ENCODE measurements at regions not wholly inside any gene's neighbourhood (a gene's known extent, or its start where the extent isn't known, plus 50 kb on each side); places are given as distances from the start of the nearest gene placed in this dataset.

DNA sequence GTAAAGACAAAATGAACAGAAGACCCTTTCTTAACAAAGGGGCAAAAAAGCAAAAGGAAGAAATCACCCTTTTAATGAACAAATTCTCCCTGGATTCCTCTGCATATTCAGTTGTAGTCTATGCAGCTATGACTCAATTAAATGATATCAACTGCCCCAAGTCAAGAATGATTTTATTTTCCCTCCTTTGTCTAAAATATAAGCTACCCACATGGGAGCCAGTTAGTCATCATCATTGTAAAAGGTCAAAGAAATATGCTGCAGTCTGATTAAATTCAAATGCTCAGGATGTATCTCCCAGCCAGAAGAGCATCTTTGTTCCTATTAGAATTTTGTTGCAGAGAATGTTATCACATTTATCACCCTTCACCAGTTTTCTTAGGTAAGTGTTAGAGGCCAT lies 84.0 kb downstream of the SST start:
- H3K4me2 ChIP-seq (replicated peaks; ENCODE audit: extremely low read depth, low read length, poor library complexity, severe bottlenecking) = no peak overlapping the region
- H3K79me2 ChIP-seq (ENCODE audit: insufficient read depth, low read length) = no peaks in the 10 kb centered on the region
- Mint-ChIP-seq H3K27ac (no peak overlapping the region), H3K4me3 (no peak overlapping the region), H3K9me3 (peaks cover 0 to 9% (median 3%) of the 10 kb centered on the region in 7 donors), H3K4me1 (no peaks in the 10 kb centered on the region), H3K27me3 (ENCODE audit: low read depth in 3 of 3) (peaks cover 0 to 6% (median 2%) of the 10 kb centered on the region in 3 donors), H3K36me3 (no peaks in the 10 kb centered on the region)
- DNase-seq = no peak
- no peak overlapping the region for H3K4me3 ChIP-seq (replicated peaks in 1 of 3; ENCODE audit: low read depth in 2 of 3, low read length in 3 of 3)
- H4K20me1 ChIP-seq (ENCODE audit: insufficient read depth, low read length) = no peaks in the 10 kb centered on the region
- TF ChIP-seq CTCF (IDR thresholded peaks at IDR 0.05) = no peak
- H3K9ac ChIP-seq (ENCODE audit: insufficient read depth, low read length, poor library complexity, severe bottlenecking) = no peak overlapping the region
- no peaks in the 10 kb centered on the region for H3K27me3 ChIP-seq (ENCODE audit: control insufficient read depth in 2 of 2, insufficient read depth in 2 of 2, low read length in 2 of 2)
- H2AFZ ChIP-seq (ENCODE audit: insufficient read depth, low read depth, low read length, poor library complexity, severe bottlenecking) = no peak overlapping the region
- H3K4me1 ChIP-seq (ENCODE audit: control insufficient read depth in 1 of 2, insufficient read depth in 2 of 2, low read length in 2 of 2) = no peaks in the 10 kb centered on the region
- H3K9me3 ChIP-seq (replicated peaks in 1 of 2; ENCODE audit: control insufficient read depth in 1 of 2, insufficient read depth in 1 of 2, low read length in 2 of 2) = no peaks in the 10 kb centered on the region
- no peak overlapping the region for H3K27ac ChIP-seq (ENCODE audit: low read depth in 1 of 2, low read length in 2 of 2)
- intact Hi-C loops (cut with micrococcal nuclease) = no loop called here
- H3K36me3 ChIP-seq (replicated peaks in 1 of 2; ENCODE audit: control insufficient read depth in 1 of 2, insufficient read depth in 2 of 2, low read length in 2 of 2) = no peaks in the 10 kb centered on the region

- no peak overlapping the region for H3K4me3 ChIP-seq (replicated peaks in 1 of 3; ENCODE audit: low read depth in 2 of 3, low read length in 3 of 3)
- H3K9me3 ChIP-seq (replicated peaks in 1 of 2; ENCODE audit: control insufficient read depth in 1 of 2, insufficient read depth in 1 of 2, low read length in 2 of 2) = no peaks in the 10 kb centered on the region
- intact Hi-C loops (cut with micrococcal nuclease) = no loop called here
- H3K27me3 ChIP-seq (ENCODE audit: control insufficient read depth in 2 of 2, insufficient read depth in 2 of 2, low read length in 2 of 2) = no peaks in the 10 kb centered on the region
- WGBS (ENCODE audit: insufficient coverage) = 80% methylated on average over 1 of the region's 2 CpGs
- peaks cover 1 to 8% (median 2%) of the 10 kb centered on the region in 3 donors for H3K27me3 Mint-ChIP-seq (ENCODE audit: low read depth in 3 of 3)
- DNase-seq = no peak
- no peak overlapping the region for H3K4me2 ChIP-seq (replicated peaks; ENCODE audit: extremely low read depth, low read length, poor library complexity, severe bottlenecking)
- no peaks in the 10 kb centered on the region for H3K36me3 Mint-ChIP-seq
- H3K27ac Mint-ChIP-seq = no peak overlapping the region
- H3K4me1 Mint-ChIP-seq = no peaks in the 10 kb centered on the region
- no peaks in the 10 kb centered on the region for H3K4me1 ChIP-seq (ENCODE audit: control insufficient read depth in 1 of 2, insufficient read depth in 2 of 2, low read length in 2 of 2)
- no peaks in the 10 kb centered on the region for H3K9me3 Mint-ChIP-seq
- no peak overlapping the region for H3K27ac ChIP-seq (ENCODE audit: low read depth in 1 of 2, low read length in 2 of 2)
- no peak overlapping the region for H3K4me3 Mint-ChIP-seq
- no peak overlapping the region for H2AFZ ChIP-seq (ENCODE audit: insufficient read depth, low read depth, low read length, poor library complexity, severe bottlenecking)
- no peak overlapping the region for H3K9ac ChIP-seq (ENCODE audit: insufficient read depth, low read length, poor library complexity, severe bottlenecking)
- H4K20me1 ChIP-seq (ENCODE audit: insufficient read depth, low read length) = no peaks in the 10 kb centered on the region
- H3K79me2 ChIP-seq (ENCODE audit: insufficient read depth, low read length) = no peaks in the 10 kb centered on the region
- TF ChIP-seq CTCF (IDR thresholded peaks at IDR 0.05) = no peak
- no peaks in the 10 kb centered on the region for H3K36me3 ChIP-seq (replicated peaks in 1 of 2; ENCODE audit: control insufficient read depth in 1 of 2, insufficient read depth in 2 of 2, low read length in 2 of 2)
Observed at GRCh38 chr3:187572441-187572840, 97.8 kb downstream of the SST start.
